GM12878 (cell line): ENCODE measurements at regions not wholly inside any gene's neighbourhood (a gene's known extent, or its start where the extent isn't known, plus 50 kb on each side); places are given as distances from the start of the nearest gene placed in this dataset.

Experiments used
- ATAC-seq: fragments of 200-7000 bp; cut with Tn5 transposase; 3 replicates; pipeline ENCODE4 v1.9.1; 2020; ENCODE audit warnings: mild to moderate bottlenecking, moderate library complexity
- BruUV-seq: library from RNA; stranded (reverse); fragments of 400-500 nt; replicated peaks from 2 replicates; lab custom pipeline; 2021; lab: Mats Ljungman, UMichigan
- CTCF ChIA-PET: fragments of 300-600 bp; sonication (Branson Sonifier 250); formaldehyde crosslinking; extraction: SDS; loops from one replicate; lab custom pipeline; 2021; ENCODE audit warnings: inconsistent platforms; lab: Yijun Ruan, JAX
- POLR2A ChIA-PET: fragments of 350-600 bp; formaldehyde crosslinking; extraction: SDS; loops from one replicate; lab custom pipeline; 2021; ENCODE audit warnings: inconsistent platforms; lab: Charles Lee
- RAD21 ChIA-PET: fragments of 300-600 bp; sonication (Branson Sonifier 250); formaldehyde crosslinking; loops from one replicate; lab custom pipeline; 2023; ENCODE audit warnings: antibody characterized with exemption; ENCODE audit not compliant: unreplicated experiment; lab: Charles Lee
- SMC1A ChIA-PET: fragments of 300-600 bp; sonication (Branson Sonifier 250); formaldehyde crosslinking; loops from one replicate; lab custom pipeline; 2023; ENCODE audit not compliant: unreplicated experiment, uncharacterized antibody; lab: Charles Lee
- DNase-seq: peaks from one replicate; pipeline ENCODE4 v3.0.0-alpha.2; 2011; ENCODE audit warnings: low read depth, low spot score
- FAIRE-seq: peaks from 3 replicates; lab custom pipeline; 2011; peaks lifted over from hg19 to GRCh38; lab: Jason Lieb, UNC
- H2AFZ ChIP-seq: 2 replicates; pipeline ENCODE4 v1.6.0; 2011; ENCODE audit warnings: low read depth, low read length, control low read depth; ENCODE audit not compliant: control insufficient read depth
- H3K27ac ChIP-seq: 2 replicates; pipeline ENCODE4 v1.5.1; 2011; ENCODE audit warnings: control low read depth; ENCODE audit not compliant: control insufficient read depth, insufficient read depth
- H3K27me3 ChIP-seq, 2 experiments: replicated peaks in 1 of 2; 2 replicates each; pipeline versions ENCODE4 v1.6.0 to v1.6.1; 2011; ENCODE audit warnings: low read length in 1 of 2; ENCODE audit not compliant: control insufficient read depth in 2 of 2, insufficient read depth in 2 of 2
- H3K36me3 ChIP-seq, 2 experiments: 2 replicates each; pipeline ENCODE4 v1.5.1; 2011; ENCODE audit warnings: low read length in 1 of 2; ENCODE audit not compliant: control insufficient read depth in 2 of 2, insufficient read depth in 2 of 2
- H3K4me1 ChIP-seq: 2 replicates; pipeline ENCODE4 v1.6.1; 2011; ENCODE audit warnings: mild to moderate bottlenecking, low read length, moderate library complexity, mixed read lengths; ENCODE audit not compliant: control insufficient read depth, insufficient read depth
- H3K4me2 ChIP-seq: 2 replicates; pipeline ENCODE4 v1.6.0; 2011; ENCODE audit warnings: control low read depth; ENCODE audit not compliant: control insufficient read depth, insufficient read depth
- H3K4me3 ChIP-seq: fragments of 200-600 bp; sonication (generic); 2 replicates; pipeline ENCODE4 v1.5.1; 2016
- H3K79me2 ChIP-seq: 2 replicates; pipeline ENCODE4 v1.6.0; 2011; ENCODE audit warnings: low read length; ENCODE audit not compliant: control insufficient read depth, insufficient read depth
- H3K9ac ChIP-seq: 2 replicates; pipeline ENCODE4 v1.8.0; 2011; ENCODE audit warnings: low read length, control low read depth, mixed read lengths; ENCODE audit not compliant: control insufficient read depth, insufficient read depth
- H3K9me3 ChIP-seq: replicated peaks from 3 replicates; pipeline ENCODE4 v1.5.1; 2011; ENCODE audit warnings: mild to moderate bottlenecking, low read length; ENCODE audit not compliant: control insufficient read depth, insufficient read depth
- H4K20me1 ChIP-seq: 2 replicates; pipeline ENCODE4 v1.6.0; 2011; ENCODE audit not compliant: control insufficient read depth, insufficient read depth
- CBX5 ChIP-seq: sonication (generic); IDR thresholded peaks from 2 replicates; pipeline ENCODE4 v1.6.1; 2016; ENCODE audit warnings: low read depth, moderate library complexity, mild to moderate bottlenecking, inconsistent platforms
- CEBPB ChIP-seq, 2 experiments: fragments of 150-350 bp in 1 of 2; IDR thresholded peaks; 2 replicates each; pipeline ENCODE4 v1.6.1; 2012 to 2014; ENCODE audit warnings: low read depth in 2 of 2, low read length in 2 of 2, borderline replicate concordance in 1 of 2, inconsistent platforms in 1 of 2
- E4F1 ChIP-seq: fragments of 450-650 bp; IDR thresholded peaks from 2 replicates; pipeline ENCODE4 v1.6.1; 2018; ENCODE audit warnings: borderline replicate concordance, mild to moderate bottlenecking; ENCODE audit not compliant: partially characterized antibody
- EED ChIP-seq: sonication (generic); IDR thresholded peaks from 2 replicates; pipeline ENCODE4 v1.6.1; 2016; ENCODE audit warnings: antibody characterized with exemption, low read depth
- KDM1A ChIP-seq: fragments of 200-600 bp; sonication (generic); IDR thresholded peaks from 2 replicates; pipeline ENCODE4 v1.6.1; 2016; ENCODE audit warnings: borderline replicate concordance
- MTA2 ChIP-seq: fragments of 450-650 bp; IDR thresholded peaks from 2 replicates; pipeline ENCODE4 v1.6.1; 2016; ENCODE audit warnings: low read depth, mild to moderate bottlenecking, moderate library complexity
- MXI1 ChIP-seq: fragments of 150-350 bp; IDR thresholded peaks from 2 replicates; pipeline ENCODE4 v1.6.1; 2011; ENCODE audit warnings: low read depth, mild to moderate bottlenecking, inconsistent platforms, low read length, improper control_type of control experiment
- NR2C2 ChIP-seq: IDR thresholded peaks from 2 replicates; pipeline ENCODE4 v1.6.1; 2011; ENCODE audit warnings: borderline replicate concordance, low read depth; ENCODE audit not compliant: control insufficient read depth, insufficient read length
- POLR2AphosphoS2 ChIP-seq: IDR thresholded peaks from 2 replicates; pipeline ENCODE4 v1.6.1; 2011; ENCODE audit warnings: low read depth, mild to moderate bottlenecking, low read length, improper control_type of control experiment, moderate library complexity
- RELA ChIP-seq: fragments of 450-650 bp; IDR thresholded peaks from 2 replicates; pipeline ENCODE4 v1.8.0; 2014; ENCODE audit warnings: borderline replicate concordance; ENCODE audit not compliant: partially characterized antibody
- SMAD5 ChIP-seq: IDR thresholded peaks from 2 replicates; pipeline ENCODE4 v1.6.1; 2016; ENCODE audit warnings: antibody characterized with exemption, low read depth
- SREBF1 ChIP-seq: IDR thresholded peaks from 2 replicates; pipeline ENCODE4 v1.6.1; 2012; ENCODE audit warnings: mild to moderate bottlenecking, low read length
- SRF ChIP-seq, 2 experiments: IDR thresholded peaks; 2 replicates each; pipeline ENCODE4 v1.6.1; 2011; ENCODE audit warnings: low read depth in 2 of 2, low read length in 2 of 2, mild to moderate bottlenecking in 1 of 2, moderate library complexity in 1 of 2
- WGBS: methylation state at CpG from one replicate; pipeline ENCODE4 v1.1.6; 2016; ENCODE audit warnings: low lambda C conversion rate; ENCODE audit not compliant: insufficient replicate concordance, insufficient coverage; ENCODE audit errors: missing lambda C conversion rate; 5-methylcytosine and 5-hydroxymethylcytosine counted together
- in situ Hi-C: fragments of 300-500 bp; cut with MboI; formaldehyde crosslinking; loops from 9 replicates; pipeline ENCODE4 v1.14.3; 2018; ENCODE audit warnings: mixed read lengths
- intact Hi-C: fragments of 100-400 bp; cut with micrococcal nuclease; formaldehyde crosslinking; loops from one replicate; pipeline ENCODE4 v1.14.2; 2022; ENCODE audit not compliant: unreplicated experiment
- TF ChIP-seq, protein P1 (sequence below): IDR thresholded peaks from 2 replicates; pipeline ENCODE4 v1.6.1; 2012; ENCODE audit warnings: low read depth, low read length, improper control_type of control experiment
- TF ChIP-seq, protein P2 (sequence below): IDR thresholded peaks from 2 replicates; pipeline ENCODE4 v1.6.1; 2012; ENCODE audit warnings: low read depth, low read length, improper control_type of control experiment

- TF ChIP-seq CEBPB (IDR thresholded peaks at IDR 0.05; ENCODE audit: borderline replicate concordance in 1 of 2, low read depth in 2 of 2, low read length in 2 of 2) (no peak), MXI1 (no peak), NR2C2 (no peak), RELA (no peak), KDM1A (no peak)
- TF ChIP-seq, protein P1, sequence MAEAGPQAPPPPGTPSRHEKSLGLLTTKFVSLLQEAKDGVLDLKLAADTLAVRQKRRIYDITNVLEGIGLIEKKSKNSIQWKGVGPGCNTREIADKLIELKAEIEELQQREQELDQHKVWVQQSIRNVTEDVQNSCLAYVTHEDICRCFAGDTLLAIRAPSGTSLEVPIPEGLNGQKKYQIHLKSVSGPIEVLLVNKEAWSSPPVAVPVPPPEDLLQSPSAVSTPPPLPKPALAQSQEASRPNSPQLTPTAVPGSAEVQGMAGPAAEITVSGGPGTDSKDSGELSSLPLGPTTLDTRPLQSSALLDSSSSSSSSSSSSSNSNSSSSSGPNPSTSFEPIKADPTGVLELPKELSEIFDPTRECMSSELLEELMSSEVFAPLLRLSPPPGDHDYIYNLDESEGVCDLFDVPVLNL, result no peak
These were observed 480.9 kb upstream of the PAPPA start (continued) for GRCh38 chr9:115672477-115673316.

GRCh38 chr9:115673599-115673998 lies 480.0 kb upstream of the PAPPA start:
- Histone ChIP-seq H3K79me2 (no peaks in the 10 kb centered on the region), H4K20me1 (no peaks in the 10 kb centered on the region), H3K9ac (no peak overlapping the region), H3K4me3 (no peak overlapping the region), H3K36me3 (no peaks in the 10 kb centered on the region), H3K27ac (no peak overlapping the region), H2AFZ (no peak overlapping the region), H3K4me2 (no peak overlapping the region), H3K27me3 (no peaks in the 10 kb centered on the region), H3K9me3 (no peaks in the 10 kb centered on the region), H3K4me1 (no peaks in the 10 kb centered on the region)
- DNase-seq, result no peak
- ChIA-PET RAD21 (no interaction called here), POLR2A (no interaction called here), SMC1A (no interaction called here), CTCF (no interaction called here)
- no TSS peak for BruUV-seq
- intact Hi-C loops (no loop called here), in situ Hi-C loops (no loop called here)
- TF ChIP-seq CEBPB (IDR thresholded peaks at IDR 0.05; ENCODE audit: borderline replicate concordance in 1 of 2, low read depth in 2 of 2, low read length in 2 of 2) (no peak), SMAD5 (no peak), EED (no peak), SREBF1 (no peak), CBX5 (no peak), MTA2 (no peak), POLR2AphosphoS2 (no peak), SRF (IDR thresholded peaks at IDR 0.05; ENCODE audit: low read depth in 2 of 2, low read length in 2 of 2) (no peak), E4F1 (no peak)
- TF ChIP-seq, protein P2, sequence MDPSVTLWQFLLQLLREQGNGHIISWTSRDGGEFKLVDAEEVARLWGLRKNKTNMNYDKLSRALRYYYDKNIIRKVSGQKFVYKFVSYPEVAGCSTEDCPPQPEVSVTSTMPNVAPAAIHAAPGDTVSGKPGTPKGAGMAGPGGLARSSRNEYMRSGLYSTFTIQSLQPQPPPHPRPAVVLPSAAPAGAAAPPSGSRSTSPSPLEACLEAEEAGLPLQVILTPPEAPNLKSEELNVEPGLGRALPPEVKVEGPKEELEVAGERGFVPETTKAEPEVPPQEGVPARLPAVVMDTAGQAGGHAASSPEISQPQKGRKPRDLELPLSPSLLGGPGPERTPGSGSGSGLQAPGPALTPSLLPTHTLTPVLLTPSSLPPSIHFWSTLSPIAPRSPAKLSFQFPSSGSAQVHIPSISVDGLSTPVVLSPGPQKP, result no peak
- 23% methylated on average over 3 of the region's 3 CpGs for WGBS
- ATAC-seq, result no peak
- no peak for FAIRE-seq
